ENCODE measurements at regions not wholly inside any gene's neighbourhood (a gene's known extent, or its start where the extent isn't known, plus 50 kb on each side); places are given as distances from the start of the nearest gene placed in this dataset.

DNA sequence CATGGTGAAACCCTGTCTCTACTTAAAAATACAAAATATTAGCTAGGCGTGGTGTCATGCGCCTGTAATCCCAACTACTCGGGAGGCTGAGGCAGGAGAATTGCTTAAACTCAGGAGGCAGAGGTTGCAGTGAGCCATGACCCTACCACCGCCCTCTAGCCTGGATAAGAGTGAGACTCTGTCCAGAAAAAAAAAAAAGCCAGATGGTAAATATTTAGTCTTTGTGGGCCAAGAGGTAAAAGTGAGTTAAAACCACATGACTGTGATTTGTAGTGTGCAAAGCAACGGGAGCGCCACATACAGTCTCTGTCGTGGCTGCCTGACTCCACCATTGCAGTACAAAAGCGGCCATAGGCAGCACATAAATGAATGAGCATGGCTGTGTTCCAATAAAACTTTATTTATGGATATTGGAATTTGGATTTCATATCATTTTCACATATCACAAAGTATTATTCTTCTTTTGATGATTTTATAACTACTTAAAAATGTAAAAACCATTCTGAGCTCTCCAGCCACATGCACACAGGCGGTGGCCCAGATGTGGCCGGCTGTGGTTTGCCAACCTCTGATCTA is 51.8 kb upstream of the CASZ1 start:
- no peak for DNase-seq (ENCODE audit: low read depth, low spot score)

DNA sequence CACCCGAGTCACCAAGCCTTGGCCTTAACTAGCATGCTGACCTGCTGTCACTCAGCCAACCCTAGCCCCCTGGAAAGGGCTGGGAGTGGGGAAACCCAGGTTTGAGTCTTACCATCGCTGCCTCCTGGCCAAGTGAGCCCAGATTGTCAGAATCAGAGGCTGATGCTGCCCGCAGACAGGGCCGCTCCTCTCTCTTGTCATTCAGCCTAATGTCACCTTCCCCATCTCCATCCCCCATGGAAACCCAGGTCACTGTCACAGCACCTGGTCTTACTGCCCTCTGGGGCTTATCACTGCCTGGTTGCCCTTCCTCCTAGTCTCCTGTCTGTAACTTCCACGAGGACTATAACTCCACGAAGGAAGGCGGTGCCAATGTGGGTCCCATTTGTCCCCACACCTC is 53.6 kb upstream of the CASZ1 start:
- DNase-seq (ENCODE audit: low read depth, low spot score), result no peak

DNA sequence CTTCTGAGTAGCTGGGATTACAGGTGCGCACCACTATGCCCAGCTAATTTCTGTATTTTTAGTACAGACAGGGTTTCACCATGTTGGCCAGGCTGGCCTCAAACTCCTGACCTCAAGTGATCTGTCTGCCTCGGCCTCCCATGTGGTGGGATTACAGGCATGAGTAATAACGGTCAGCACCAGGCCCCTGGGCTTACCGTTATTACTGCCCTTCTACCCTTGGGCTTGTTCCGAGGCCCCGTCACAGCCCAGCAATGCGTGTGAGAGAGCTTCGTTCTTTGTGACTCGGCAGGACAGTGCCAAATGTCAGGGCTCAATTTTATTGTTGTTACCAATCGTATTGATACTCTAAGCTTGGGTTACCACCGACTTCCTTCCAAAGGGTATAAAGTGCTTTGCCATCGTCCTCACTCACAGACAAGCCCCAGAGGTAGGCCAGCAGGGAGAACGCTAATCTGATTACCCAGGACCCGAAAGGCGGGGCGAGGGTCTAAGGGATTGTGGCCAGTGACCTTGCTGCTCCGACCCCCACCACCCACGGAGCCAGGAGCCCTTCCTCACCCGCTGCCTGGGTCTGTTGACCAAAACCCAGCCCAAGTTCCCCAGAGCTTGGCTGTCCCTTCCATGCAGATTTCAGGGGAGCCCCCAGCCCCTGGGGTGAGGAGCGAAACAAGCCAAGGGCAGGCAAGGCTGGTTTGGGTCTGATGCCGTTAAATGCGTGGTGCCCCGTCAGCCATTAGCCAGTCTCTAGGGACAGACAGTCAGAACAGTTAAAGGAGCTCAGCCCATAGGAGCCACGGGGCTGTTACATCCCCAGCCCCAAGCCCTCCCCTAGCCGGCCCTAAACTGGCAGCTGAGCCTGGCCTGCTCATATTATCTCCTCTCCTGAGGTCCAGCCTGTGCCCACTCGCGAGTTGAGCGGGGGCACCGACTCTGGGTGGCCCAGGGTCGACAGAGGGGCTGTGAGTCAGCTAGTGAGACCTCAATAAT is 54.9 kb upstream of the CASZ1 start:
- DNase-seq (ENCODE audit: low read depth, low spot score), result no peak

DNA sequence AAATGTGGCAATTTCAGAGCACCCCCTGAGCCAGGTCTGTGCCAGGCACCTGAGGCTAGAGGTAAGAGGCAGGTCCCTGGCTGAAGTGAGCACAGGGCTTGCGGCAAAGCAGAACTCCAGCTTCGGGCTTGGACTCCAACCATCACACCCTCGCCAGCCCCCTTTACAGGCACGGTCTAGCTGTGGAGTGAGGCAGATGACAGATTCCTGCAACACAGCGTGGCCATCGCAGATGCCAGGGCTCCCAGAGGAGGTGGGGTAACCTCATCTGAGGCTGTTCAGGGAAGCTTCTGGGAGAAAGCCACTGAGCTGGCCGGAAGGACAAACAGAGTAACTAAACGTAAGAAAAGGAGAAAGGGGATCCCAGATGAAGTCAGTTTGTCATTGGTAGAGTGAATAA is 55.6 kb upstream of the CASZ1 start:
- no peak for DNase-seq (ENCODE audit: low read depth, low spot score)

DNA sequence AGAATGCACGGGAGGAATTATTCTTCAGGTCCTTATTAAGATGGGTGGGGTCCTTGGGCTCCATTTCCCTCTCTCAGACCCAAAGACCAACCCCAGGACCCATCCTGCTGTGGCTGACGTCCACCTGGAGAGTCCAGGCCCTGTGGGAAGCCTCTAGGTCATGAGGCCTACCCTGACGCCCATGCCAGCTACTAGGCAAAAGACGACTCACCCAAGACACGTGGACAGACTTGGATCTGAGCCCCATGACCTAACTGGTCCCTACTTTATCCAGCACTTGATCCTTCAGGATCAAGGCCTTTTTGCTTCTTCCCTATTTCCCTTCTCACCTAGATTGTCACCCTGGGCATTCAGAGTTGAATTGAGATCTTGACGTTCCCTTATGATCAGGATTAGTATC is 56.0 kb upstream of the CASZ1 start:
- no peak for DNase-seq (ENCODE audit: low read depth, low spot score)

DNA sequence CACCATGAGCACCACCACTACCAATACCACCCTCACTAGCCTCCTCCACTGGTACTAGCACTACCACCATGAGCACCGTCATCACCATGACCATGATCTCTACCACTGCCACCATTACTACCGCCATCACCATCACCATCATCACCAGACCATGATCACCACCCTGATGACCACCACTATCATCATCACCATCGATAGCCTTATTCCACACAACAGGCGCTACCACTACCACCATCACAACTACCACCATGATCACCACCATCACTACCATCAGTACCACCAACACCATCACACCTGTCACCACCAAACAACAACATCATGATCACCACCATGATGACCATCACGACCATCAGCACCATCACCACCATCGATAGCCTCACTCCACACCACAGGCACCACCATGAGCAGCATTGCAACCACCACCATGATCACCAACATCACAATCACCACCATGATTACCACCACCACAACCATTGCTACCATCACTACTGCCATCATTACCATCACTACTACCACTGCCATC is 56.6 kb upstream of the CASZ1 start:
- DNase-seq (ENCODE audit: low read depth, low spot score), result no peak

DNA sequence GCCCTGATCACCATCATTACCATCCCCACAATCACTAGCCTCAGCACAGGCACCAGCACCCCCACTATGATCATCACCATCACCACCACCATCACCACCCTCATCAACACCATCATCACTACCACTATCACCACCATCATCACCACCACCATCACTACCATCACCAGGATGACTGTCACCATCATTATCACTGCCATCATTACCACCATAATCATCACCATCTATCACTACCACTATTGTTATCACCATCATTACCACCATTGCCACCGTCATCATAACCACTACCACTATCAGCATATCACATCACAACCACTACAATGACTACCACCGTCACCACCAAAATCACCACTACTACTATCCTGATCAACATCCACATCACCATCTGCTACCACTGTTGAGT is 57.3 kb upstream of the CASZ1 start:
- no peak for DNase-seq (ENCODE audit: low read depth, low spot score)

DNA sequence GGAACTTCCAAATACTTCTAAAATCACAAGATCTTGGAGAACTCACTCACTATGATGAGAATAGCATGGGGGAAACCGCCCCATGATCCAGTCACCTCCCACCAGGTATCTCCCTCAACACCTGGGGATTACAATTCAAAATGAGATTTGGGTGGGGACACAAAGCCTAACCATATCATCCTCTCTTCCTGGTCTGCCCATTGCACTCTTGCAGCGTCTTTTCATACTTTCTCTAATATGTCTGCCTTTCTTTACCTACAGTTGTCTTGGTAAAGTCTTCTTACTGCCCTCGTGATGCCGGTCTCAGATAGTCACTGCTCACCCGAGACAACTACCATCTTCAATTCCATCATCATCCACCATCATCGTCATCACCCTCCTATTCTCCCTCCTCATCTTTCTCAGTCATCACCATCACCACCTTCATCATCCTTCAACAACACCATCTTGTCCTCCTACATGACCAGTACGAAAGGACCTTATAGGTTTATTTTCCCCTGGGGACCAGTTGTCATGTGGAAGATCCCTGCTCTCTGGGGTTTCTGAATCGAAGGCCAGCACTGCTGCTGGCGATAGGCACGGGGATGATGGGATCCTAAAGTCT is 58.5 kb upstream of the CASZ1 start:
- no peak for DNase-seq (ENCODE audit: low read depth, low spot score)

DNA sequence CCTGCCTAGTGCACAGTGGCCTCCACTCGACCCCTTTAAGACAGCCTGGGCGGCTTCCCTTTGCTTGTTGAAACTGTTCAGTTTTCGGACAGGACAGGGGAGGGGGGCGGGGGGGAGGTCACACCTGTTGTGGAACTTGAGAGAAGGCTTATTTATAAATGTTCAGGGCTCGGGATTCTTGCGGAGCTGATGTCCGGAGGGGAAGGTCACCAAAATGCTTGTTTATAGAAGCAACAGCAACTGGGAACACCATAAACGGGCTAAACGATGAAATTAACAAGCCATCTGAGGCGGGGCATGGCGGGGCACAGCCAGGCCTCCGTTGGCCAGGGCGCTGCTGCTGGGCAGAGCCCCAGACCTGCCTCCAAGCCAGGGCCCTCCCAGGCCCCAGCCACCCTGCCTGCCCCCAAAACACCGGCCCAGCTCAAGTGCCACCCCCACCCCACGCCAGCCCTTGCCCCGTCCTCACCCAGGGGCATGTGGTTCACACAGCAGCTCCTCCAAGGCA is 59.8 kb upstream of the CASZ1 start:
- no peak for DNase-seq (ENCODE audit: low read depth, low spot score)

DNA sequence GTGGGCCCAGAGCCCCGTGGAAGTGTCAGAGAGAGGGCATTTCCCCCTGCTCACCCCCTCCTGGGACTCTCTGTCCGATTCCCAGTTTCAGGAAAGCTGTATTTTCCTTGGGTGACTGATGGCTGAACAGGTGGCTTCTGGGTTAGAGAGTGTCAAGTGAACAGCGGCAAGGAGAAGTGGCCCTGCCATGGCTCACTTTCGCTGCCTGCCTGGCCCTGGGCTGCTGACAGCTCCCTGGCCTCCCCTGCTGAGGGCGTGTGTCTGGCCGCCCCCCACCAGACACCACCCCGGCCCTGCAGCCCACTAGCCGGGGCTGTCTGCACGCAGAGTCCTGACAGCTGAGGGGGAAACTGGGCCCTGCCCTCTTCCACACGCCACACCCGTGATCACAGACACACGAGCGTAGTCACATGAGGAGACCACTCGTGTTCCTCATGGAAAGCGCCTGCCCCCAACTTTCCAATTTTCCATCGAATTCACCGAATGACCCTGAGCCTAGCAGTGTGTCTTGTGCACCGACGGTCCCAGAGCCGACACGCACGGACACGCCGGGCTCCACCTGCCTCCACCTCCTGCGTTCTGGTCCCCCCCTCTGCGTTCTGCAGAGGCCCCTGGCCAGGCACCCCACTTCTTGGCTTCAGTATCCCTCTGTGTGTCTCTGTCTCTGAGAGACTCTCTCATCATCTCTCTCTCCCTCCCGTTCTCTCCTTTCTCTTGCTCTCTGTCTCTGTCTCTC is 60.6 kb upstream of the CASZ1 start:
- DNase-seq (ENCODE audit: low read depth, low spot score), result no peak

DNA sequence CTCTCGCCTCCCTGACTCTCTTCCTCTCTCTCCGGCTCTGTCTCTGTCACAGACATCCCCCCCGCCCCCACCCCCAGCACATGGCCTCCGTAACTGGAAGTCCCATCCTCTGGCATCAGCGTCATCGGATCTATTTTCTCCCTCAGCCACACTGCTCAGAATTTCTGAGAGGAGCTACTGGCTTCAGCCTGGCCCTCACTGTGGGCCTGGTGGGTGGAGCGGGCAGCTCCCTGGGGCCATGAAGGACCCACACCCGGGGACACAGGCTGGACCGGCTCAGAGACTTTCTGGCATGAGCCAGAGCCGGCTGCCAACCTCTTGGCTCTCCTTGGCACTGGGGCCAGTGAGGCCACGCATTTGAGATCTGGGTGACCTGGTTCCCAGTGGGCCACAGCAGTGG is 61.2 kb upstream of the CASZ1 start:
- no peak for DNase-seq (ENCODE audit: low read depth, low spot score)

DNA sequence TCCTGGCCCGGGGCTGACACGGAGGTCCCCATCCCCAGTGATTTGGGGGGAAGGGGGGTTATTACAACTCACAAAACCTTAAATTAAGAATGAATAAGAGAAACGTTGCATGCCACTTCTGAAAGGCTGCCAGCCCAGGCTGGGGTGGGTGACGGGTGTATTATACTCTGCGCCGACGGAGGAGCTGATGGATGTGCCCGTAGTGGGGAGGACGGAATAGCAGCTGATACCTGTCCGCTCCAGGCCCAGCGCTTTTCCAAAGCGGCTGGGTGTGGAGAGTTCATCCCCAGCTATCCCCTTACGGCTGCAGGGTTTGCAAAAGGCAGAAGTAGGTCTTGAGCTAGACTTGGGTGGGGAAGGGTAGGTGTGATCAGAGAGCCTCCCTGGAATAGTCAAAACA is 63.8 kb upstream of the CASZ1 start:
- no peak for DNase-seq (ENCODE audit: low read depth, low spot score)

DNA sequence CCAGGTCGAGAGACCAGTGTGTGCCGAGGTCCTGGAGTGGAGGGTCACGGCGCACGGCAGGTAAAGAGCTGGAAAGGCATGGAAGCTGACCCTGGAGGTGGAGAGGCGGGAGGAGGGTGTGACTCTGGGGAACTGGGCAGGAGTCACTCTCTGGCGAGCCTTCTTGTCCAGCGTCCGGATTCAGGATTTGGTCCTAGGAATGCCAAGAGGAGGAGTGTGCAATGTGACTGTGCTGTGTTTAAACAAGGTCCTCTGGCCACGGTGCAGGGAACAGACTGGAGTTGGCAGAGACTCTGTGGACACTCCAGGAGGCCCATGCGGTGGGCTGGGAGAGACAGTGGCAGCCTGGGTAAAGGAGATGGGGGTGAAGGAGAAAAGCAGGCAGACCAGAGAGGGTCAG is 64.2 kb upstream of the CASZ1 start:
- DNase-seq (ENCODE audit: low read depth, low spot score), result no peak

DNA sequence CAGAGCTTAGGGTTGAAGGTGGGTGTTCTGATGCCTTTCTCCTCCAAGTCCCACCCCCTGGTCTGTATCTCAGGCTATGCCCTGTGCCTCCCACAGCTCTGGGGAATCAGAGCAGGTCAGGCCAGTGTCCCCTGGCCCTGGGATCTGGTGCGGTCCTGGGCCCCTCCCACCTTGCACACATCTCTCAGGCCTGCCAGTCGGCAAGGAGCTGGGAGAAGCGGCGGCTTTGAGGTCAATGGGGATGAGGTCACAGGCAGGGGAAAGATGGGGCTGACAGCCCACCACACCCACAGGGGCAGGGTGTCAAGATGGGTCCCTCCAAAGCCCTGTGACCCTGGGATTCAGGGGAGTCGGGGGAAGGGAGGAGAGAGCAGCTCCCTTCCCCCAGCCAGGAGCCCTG is 65.4 kb upstream of the CASZ1 start:
- DNase-seq (ENCODE audit: low read depth, low spot score), result no peak

DNA sequence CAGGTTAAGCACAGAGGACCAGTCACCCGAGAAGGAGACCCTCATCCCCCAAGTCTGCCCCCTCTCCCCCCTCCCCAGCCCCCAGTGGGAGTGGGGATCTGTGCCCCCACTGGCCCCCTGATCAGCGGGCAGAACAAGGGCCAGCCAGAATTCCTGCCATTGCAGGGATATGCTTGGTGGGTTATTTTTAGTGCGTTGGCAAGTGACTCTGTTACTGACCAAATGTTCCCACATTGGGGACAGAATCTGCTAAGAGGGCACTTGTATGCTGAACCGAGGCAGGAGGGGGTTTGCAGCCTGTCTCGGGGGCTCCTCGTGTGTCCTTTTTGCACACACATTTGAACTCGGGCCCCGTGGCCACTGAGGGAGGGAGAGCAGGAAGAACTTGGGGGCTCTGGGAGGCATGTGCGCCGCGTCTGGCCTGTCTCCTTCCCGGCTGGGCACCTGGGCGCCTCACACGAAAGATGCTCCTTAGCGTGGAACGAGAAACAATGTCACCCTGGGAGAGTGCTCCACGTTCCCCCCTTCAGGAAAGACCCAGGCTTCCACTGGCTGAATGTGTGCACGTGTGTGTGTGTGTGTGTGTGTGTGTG is 66.4 kb upstream of the CASZ1 start:
- DNase-seq (ENCODE audit: low read depth, low spot score), result no peak

DNA sequence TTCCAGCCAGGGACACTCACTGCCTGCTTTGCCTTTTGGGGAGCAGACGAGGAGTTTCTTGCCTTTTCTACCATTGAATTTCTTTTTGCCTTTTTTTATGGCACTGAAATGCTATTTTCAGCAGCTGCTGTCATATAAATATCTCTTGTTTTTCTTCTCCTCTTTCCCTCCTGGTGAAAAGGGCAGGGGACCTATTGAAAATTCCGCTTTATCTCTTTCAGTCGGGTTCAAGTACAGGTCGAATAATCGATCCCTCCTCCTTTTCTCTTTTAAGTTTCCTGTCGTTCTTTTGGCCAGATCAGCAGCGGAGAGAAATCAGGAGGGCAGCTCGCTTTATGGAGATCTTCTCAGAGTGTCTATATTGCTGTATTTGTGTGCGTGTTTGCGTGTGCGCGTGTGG is 67.4 kb upstream of the CASZ1 start:
- DNase-seq (ENCODE audit: low read depth, low spot score), result no peak

DNA sequence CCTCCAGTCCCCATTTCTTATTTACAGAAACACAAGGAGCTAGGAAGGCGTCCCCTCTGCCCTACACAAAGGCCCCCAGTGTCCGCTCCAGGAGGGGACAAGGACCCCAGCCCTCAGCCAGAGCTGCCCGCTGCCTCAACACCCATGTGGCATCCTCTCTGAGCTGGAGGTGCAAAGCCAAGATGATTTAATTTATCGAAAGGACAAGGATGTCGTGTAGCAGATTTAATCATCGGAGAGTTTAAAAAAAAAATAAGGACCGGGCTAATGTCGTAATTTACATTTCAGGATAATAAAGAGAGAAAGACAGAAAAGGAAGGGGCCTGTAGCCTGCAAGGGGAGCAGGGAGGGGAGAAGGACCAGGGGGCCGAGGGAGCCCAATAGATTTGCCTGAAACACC is 68.3 kb upstream of the CASZ1 start:
- no peak for DNase-seq (ENCODE audit: low read depth, low spot score)

DNA sequence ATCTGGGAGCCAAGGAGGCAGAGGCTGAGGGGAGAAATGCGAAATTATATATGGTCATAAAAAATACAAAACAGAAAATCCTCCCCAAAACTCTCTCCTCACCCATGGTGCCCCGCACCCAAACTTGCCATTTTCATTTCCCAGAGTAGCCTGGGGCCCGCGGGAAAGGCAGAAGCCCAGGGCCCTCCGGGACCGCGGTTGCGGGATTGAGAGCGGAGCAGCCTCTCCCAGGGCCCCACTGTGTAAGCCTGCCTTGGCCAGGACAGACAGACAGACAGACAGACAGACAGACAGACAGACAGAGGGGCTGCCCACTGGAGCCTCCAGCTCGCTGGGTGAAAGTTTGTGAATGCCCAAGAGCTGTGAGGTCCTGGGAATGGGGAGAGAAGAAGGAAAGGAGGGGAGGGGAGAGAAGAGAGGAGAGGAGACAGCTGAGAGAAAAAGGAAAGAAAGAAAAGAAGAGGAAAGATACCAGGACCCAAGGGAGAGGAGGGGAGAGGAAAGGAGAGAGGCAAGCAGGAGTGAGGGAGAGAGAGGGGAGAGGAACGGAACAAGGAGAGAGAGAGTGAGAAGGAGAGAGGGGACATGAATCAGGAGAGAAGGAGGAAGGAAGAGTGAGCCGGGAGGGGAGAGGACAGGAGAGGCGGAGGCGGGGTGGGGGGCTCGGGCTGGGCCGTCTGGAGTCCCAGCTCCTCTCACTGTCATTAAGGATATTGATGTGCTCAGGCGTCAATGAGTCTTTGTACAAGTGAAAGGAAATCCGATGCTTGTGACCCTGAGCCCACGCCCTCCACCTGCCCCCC is 69.3 kb upstream of the CASZ1 start:
- no peak for DNase-seq (ENCODE audit: low read depth, low spot score)

DNA sequence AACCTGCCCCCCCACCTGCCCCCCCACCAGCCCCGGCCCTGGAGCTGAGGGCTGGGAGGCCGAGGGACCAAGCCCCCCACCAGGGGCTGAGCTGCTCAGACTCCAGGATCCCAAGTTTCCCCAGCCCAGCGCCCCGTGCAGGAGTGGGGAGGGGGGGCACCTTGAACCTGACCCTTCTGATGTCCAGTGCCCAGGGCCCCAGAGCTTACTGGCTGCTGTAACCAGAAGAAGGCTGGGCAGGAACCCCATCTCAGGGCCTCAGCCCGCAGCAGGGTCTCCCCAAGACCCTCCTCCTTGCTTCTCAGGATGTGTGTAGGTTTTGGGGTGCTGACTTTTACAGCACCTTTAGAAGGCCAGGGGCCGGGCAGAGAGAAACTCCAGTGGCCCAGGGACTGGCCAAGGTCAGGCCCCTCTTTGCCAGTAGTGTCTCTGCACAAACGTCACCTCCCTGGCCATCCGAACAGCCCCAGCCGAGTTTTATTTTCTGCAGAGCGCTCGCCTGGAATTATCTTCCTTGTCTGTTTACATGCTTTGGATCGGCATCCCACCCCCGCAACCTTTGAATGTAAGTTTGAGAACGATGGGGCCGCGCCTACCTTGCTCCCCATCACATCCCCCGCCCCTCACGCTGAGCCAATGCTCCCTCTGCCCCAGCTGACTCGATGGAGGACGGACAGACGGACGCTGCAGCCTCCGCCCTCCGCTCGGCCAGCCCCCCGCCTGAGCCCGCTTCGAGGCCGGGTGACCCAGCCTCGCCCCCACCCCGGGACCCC is 70.1 kb upstream of the CASZ1 start:
- DNase-seq (ENCODE audit: low read depth, low spot score), result no peak

All from activated CD4-positive, CD25-positive, alpha-beta regulatory T cell treated with anti-CD3 and anti-CD28 coated beads, Interleukin-2, amount 50 U/mL, for 16 hours (primary cell).